Chondrocyte (in vitro differentiated cells): ENCODE measurements at regions not wholly inside any gene's neighbourhood (a gene's known extent, or its start where the extent isn't known, plus 50 kb on each side); places are given as distances from the start of the nearest gene placed in this dataset.

Experiments used
- DNase-seq: peaks from one replicate; pipeline ENCODE4 v3.0.0; 2021; ENCODE audit warnings: mixed read lengths, low spot score
- H3K27ac Mint-ChIP-seq: one replicate; pipeline ENCODE4 v1.8.0; 2021; ENCODE audit warnings: mild to moderate bottlenecking, moderate library complexity, mixed read lengths; ENCODE audit not compliant: unreplicated experiment
- H3K27me3 Mint-ChIP-seq: 2 replicates; pipeline ENCODE4 v1.8.0; 2021; ENCODE audit warnings: low read depth, mixed read lengths
- H3K36me3 Mint-ChIP-seq: 2 replicates; pipeline ENCODE4 v1.8.0; 2021; ENCODE audit warnings: low read depth, mixed read lengths
- H3K4me1 Mint-ChIP-seq: 2 replicates; pipeline ENCODE4 v1.8.0; 2021; ENCODE audit warnings: low read depth, mild to moderate bottlenecking, mixed read lengths
- H3K4me3 Mint-ChIP-seq: one replicate; pipeline ENCODE4 v1.8.0; 2021; ENCODE audit warnings: mild to moderate bottlenecking, moderate library complexity, mixed read lengths; ENCODE audit not compliant: unreplicated experiment
- H3K9me3 Mint-ChIP-seq: 2 replicates; pipeline ENCODE4 v1.8.0; 2021; ENCODE audit warnings: low read depth, mixed read lengths
- TF ChIP-seq, protein P1 (sequence below): fragments of 200-600 bp; sonication (generic); IDR thresholded peaks from 2 replicates; pipeline ENCODE4 v1.5.0; 2021; ENCODE audit warnings: antibody characterized with exemption, mild to moderate bottlenecking, moderate library complexity

DNA sequence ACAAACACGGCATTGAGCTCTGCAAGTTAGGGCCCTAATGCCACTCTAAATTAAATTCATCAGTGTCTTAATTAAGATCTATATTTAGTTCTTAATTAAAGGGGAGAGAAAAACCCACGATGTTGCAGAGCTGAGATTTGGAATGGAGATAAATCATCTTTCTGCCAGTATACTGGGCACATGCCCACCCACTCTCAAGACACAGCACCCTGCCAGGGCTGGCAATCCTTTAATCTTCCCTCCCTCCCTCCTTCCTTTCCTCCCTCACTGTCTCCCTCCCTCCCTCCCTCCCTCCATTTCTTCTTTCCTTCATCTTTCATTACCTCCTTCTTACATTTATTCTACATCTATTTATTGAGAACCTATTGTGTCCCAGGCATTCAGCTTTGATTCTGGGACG lies 194.8 kb downstream of the BUD13 start:
- no peaks in the 10 kb centered on the region for H3K36me3 Mint-ChIP-seq
- H3K9me3 Mint-ChIP-seq, result no peaks in the 10 kb centered on the region
- DNase-seq, result no peak
- H3K27me3 Mint-ChIP-seq, result peaks cover 50% of the 10 kb centered on the region
- H3K27ac Mint-ChIP-seq, result no peak overlapping the region
- H3K4me3 Mint-ChIP-seq, result no peak overlapping the region
- H3K4me1 Mint-ChIP-seq, result peaks cover 12% of the 10 kb centered on the region
- TF ChIP-seq, protein P1, sequence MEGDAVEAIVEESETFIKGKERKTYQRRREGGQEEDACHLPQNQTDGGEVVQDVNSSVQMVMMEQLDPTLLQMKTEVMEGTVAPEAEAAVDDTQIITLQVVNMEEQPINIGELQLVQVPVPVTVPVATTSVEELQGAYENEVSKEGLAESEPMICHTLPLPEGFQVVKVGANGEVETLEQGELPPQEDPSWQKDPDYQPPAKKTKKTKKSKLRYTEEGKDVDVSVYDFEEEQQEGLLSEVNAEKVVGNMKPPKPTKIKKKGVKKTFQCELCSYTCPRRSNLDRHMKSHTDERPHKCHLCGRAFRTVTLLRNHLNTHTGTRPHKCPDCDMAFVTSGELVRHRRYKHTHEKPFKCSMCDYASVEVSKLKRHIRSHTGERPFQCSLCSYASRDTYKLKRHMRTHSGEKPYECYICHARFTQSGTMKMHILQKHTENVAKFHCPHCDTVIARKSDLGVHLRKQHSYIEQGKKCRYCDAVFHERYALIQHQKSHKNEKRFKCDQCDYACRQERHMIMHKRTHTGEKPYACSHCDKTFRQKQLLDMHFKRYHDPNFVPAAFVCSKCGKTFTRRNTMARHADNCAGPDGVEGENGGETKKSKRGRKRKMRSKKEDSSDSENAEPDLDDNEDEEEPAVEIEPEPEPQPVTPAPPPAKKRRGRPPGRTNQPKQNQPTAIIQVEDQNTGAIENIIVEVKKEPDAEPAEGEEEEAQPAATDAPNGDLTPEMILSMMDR, result no peak

GRCh38 chr11:116577273-116577672 lies 195.5 kb downstream of the BUD13 start:
- no peak overlapping the region for H3K27ac Mint-ChIP-seq
- H3K27me3 Mint-ChIP-seq, result peaks cover 48% of the 10 kb centered on the region
- peak; percentile 29 for DNase-seq
- H3K36me3 Mint-ChIP-seq, result no peaks in the 10 kb centered on the region
- peaks cover 12% of the 10 kb centered on the region for H3K4me1 Mint-ChIP-seq
- H3K4me3 Mint-ChIP-seq, result no peak overlapping the region
- TF ChIP-seq, protein P1, result no peak
- no peaks in the 10 kb centered on the region for H3K9me3 Mint-ChIP-seq

DNA sequence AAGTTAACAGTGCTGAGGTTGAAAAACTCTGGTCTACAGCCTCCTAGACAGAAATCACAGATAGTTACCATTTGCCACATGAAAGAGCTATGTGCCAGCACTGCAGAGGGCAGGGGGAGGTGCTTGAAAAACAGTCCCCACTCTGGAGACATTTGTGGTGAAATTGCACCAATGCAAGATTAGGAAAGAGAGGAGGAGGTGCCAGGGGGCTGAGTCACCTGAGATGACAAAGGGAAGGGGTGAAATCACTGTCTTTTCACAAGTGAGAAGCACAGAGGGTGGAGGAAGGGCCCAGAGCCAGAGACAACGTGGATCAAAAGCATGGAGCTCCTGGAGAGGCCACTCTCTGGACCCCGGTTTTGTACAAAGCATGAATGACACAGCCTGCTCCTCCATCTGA lies 196.3 kb downstream of the BUD13 start:
- Mint-ChIP-seq H3K9me3 (no peaks in the 10 kb centered on the region), H3K4me3 (no peak overlapping the region), H3K27me3 (peaks cover 40% of the 10 kb centered on the region), H3K4me1 (peaks cover 12% of the 10 kb centered on the region), H3K36me3 (no peaks in the 10 kb centered on the region), H3K27ac (no peak overlapping the region)
- TF ChIP-seq, protein P1, result no peak
- DNase-seq, result peak; percentile 19

- no peak overlapping the region for H3K4me3 Mint-ChIP-seq
- H3K27ac Mint-ChIP-seq, result no peak overlapping the region
These were observed 205.0 kb downstream of the BUD13 start for GRCh38 chr11:116567721-116568242.

GRCh38 chr11:116563712-116564047 lies 209.1 kb downstream of the BUD13 start:
- no peak for DNase-seq
- Mint-ChIP-seq H3K27ac (no peak overlapping the region), H3K4me1 (peaks cover 10% of the 10 kb centered on the region), H3K27me3 (peaks cover 4% of the 10 kb centered on the region), H3K36me3 (no peaks in the 10 kb centered on the region), H3K4me3 (no peak overlapping the region), H3K9me3 (peaks cover 5% of the 10 kb centered on the region)
- TF ChIP-seq, protein P1, result no peak

More at GRCh38 chr11:116567721-116568242, 205.0 kb downstream of the BUD13 start:
- peak; percentile 55 for DNase-seq
- Mint-ChIP-seq H3K4me1 (peaks cover 10% of the 10 kb centered on the region), H3K9me3 (peaks cover 5% of the 10 kb centered on the region), H3K27me3 (peaks cover 1% of the 10 kb centered on the region), H3K36me3 (no peaks in the 10 kb centered on the region)
- TF ChIP-seq, protein P1, result no peak
